K562 (cell line): ENCODE measurements at regions not wholly inside any gene's neighbourhood (a gene's known extent, or its start where the extent isn't known, plus 50 kb on each side); places are given as distances from the start of the nearest gene placed in this dataset.

Experiments
- GTF2E2 ChIP-seq: fragments of 200-800 bp; sonication (Bioruptor generic); IDR thresholded peaks from 2 replicates; pipeline ENCODE4 v1.6.1; 2016; ENCODE audit warnings: missing genetic modification characterization, missing compliant biosample characterization
- PRPF4 ChIP-seq: fragments of 200-400 bp; formaldehyde crosslinking; IDR thresholded peaks from one replicate; pipeline ENCODE4 v1.6.1; 2017; ENCODE audit warnings: low read length, low read depth, mild to moderate bottlenecking; ENCODE audit not compliant: insufficient read depth, poor library complexity, severe bottlenecking
- ZNF318 ChIP-seq, 2 experiments: fragments of 450-650 bp; IDR thresholded peaks; 2 replicates each; pipeline ENCODE4 v1.6.1; 2016; ENCODE audit warnings: mild to moderate bottlenecking in 2 of 2, borderline replicate concordance in 1 of 2, low read depth in 1 of 2, moderate library complexity in 1 of 2

GRCh38 chr2:21710031-21710430 is 586.3 kb downstream of the TDRD15 start (continued):
- TF ChIP-seq GTF2E2 (tag) = no peak
- TF ChIP-seq ZNF318 (IDR thresholded peaks at IDR 0.05; ENCODE audit: borderline replicate concordance in 1 of 2, low read depth in 1 of 2) = no peak
- no peak for TF ChIP-seq PRPF4
